GM18868 (cell line): ENCODE measurements at regions not wholly inside any gene's neighbourhood (a gene's known extent, or its start where the extent isn't known, plus 50 kb on each side); places are given as distances from the start of the nearest gene placed in this dataset.

ENCODE experiments used
- ATAC-seq: cut with Tn5 transposase; IDR thresholded peaks from one replicate; pipeline ENCODE4 v1.9.1; 2021; ENCODE audit warnings: mild to moderate bottlenecking, moderate library complexity; ENCODE audit not compliant: unreplicated experiment

DNA sequence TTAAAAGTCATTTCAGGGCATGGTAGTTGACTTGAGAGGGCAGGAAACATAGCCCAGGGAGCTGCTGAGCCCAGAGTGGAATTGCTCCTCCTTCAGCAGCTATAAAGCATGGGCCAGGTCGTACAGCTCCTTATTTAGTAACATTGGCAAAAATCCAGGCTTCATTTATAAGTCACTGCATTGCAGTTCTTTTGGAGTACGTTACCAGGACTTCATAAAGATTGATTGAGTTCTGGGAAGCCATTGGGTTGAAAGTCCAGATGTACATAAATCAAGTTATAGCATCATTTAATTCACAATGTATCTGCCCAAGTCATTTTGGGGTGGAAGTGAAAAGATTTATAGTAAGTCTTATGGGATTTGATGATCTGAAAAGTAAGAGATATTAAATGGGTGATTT lies 53.0 kb upstream of the ANKEF1 start:
- ATAC-seq = no peak

DNA sequence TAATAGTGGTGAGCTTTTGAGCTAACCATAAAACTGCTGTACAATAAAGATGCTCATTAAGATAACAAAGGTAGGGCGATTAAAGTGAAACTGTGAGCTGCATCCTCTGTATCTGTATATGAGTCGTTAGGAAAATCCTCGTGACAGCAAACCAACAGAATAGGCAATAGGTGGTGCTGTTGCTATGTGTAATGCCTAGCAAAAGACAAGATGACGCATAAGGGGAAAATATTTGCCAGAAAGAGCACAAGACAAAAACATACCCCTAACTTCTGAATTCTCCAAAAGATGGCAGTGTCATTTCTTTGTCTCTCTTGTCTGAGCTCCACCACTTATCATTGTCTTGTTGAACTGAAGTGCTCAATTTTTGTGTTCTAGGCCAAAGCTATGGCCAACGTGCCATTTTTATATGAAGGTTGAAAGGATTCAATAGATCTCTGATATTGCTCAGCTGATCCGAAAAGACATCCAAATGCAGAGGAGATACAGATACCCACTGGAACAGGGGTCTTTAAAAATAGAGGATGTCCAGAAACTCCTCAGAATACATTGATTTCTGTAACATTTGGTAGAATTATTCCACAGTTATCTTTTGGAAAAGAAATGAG lies 56.3 kb upstream of the ANKEF1 start:
- ATAC-seq = peak; percentile 99

DNA sequence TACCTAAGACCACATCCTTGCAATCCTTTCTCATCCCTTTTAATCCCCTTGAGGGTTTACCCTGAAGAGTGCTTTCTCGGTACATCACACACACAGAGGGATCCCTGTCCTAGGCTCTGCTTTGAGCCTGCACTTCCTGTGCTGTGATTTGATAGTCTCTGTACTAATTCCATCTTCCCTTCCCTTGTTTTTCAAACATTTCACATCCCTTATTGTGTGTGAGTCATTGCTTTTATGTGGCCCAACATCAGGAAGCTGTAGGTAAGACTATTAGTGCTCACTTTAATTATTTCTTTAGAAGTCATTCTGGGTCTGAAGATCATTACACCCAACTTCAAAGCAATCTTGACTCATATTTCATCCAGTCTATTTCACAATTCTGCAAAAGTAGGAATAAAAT lies 57.2 kb upstream of the ANKEF1 start:
- no peak for ATAC-seq

DNA sequence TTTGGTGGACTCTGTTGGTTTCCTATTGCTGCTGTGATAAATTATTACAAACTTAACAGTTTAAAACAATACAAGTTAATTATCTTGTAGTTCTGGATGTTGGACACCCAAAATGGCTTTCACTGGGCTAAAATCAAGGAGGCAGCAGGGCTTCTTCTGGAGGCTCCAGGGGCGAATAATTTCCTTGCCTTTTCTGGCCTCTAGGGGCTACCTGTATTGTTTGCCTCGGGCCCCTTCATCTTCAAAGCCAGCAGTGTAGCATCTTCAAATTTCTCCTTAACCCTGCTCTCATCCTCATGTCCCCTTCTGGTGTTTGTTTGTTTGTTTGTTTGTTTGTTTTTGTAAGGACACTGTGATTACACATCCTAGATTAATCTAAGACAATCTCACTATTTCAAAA lies 60.5 kb upstream of the ANKEF1 start:
- no peak for ATAC-seq

DNA sequence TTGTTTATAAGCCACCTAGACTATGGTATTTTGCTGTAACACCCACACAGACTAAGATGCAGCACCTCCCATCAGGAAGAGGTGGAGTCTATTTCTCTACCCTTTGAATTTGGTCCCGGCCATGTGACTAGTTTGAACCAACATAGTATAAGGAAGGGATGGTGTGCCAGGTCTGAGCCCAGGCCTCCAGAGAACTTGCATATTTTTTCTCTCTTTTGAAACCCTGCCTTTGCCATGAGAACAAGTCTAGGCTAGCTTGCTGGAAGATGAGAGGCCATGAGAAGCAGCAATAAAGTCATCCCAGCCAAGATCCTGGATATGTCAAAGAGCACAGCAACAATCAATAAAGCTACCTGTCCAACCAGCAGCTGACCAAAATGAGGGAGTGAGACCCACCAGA lies 63.0 kb upstream of the ANKEF1 start:
- no peak for ATAC-seq

DNA sequence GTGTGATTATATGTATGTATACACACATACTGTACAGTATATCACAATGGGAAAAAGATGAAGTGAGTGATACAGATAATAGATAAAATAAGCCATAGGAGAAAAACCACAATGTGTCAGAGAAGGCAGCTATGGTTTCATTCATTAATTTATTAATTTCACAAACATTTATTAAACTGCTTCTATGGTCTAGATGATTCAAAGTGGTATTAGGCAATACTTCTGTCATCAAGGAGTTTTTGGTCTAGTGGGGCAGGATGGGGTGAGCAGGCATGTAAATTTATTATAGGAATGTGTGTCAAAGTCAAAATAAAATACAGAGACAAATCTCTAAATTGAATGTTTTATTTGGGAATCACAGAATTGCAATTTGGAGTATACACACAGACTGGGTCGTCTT lies 65.2 kb upstream of the ANKEF1 start:
- no peak for ATAC-seq

DNA sequence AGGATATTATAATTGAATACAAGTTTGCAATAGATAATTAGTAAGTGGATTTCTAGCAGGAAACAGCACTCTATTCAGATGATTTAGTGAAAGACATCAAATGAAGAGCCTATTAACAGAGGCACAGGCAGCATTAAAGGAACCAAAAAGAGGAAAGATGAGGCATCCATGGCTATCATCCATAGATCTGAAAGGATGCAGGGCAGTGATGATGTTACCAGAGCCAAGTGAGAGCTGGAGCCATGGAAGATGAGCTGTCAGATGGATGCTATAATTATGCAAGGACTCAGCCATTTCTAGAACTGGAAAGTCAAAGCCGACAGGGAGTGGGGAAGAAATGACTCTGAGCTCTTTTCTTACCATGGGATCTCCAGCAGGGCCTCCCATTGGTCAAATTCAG lies 66.8 kb upstream of the ANKEF1 start:
- ATAC-seq = no peak

DNA sequence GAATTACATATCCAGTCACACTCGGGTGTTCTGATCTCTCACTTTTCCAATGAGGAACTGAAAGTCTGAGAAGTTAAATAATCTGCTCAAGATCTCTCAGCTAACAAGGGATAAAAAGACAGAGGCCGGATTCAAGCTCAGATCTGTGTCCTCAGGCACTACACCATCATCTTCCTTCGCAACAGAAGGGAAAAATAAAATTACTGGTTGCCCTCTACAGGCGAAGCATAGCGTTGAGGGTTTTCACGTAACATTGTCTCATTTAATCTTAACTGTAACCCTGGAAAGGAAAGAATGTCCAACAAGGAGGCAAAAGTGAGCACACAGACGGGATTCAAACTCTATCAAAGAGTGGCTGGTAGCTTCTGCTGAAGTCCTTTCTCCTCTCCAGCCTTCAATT lies 67.8 kb upstream of the ANKEF1 start:
- ATAC-seq = no peak

DNA sequence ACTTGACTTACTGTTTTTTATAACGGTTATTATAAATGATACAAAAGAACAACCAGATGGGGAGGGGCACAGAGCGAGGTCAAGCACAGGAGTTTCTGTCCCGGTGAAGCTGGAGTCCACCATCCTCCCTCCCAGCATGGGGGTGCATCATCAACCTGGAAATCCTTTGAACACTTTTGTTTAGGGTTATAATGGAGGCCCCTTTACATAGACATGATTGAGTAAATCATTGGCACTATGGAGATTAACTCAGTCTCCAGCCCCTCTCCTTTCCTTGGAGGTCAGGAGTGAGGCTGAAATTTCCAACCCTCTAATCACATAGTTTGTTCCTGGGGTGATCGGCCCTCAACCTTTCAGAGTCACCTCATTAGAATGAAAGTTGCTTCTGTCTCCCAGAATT lies 71.8 kb upstream of the ANKEF1 start:
- no peak for ATAC-seq

DNA sequence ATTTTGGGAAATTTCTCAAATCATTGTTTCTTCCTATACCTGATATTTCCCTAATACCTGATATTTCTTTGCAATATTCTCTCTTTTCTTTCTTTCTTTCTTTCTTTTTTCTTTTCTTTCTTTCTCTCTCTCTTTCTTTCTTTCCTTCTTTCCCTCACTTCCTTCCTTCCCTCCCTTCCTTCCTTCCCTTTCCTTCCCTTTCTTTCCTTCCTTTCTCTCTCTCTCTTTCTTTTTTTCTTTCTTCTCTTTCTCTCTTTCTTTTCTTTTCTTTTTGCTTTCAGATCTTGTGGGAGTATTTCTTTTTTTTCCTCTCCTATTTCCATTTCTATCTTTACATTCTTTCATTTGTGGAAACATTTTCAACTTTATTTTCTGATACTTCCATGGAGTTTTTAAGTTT lies 76.1 kb upstream of the ANKEF1 start:
- ATAC-seq = no peak

DNA sequence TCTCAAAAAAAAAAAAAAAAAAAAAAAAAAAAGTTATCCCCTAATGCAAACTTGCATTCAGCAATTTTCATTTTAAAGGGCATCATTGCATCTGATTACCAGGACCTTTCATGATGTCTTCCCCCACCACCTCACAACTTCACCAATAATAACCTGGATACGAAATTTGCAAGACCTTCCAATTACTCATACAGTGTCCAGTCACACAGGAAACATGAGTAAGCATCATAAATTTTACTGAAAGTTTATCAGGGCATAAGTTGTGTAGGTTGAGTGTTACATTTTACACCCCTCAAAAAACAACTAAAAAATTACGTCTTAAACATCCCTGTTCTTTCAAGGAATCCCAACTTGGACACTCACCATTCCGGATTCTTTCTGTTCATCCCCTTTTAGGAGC lies 79.1 kb upstream of the ANKEF1 start:
- ATAC-seq = no peak

DNA sequence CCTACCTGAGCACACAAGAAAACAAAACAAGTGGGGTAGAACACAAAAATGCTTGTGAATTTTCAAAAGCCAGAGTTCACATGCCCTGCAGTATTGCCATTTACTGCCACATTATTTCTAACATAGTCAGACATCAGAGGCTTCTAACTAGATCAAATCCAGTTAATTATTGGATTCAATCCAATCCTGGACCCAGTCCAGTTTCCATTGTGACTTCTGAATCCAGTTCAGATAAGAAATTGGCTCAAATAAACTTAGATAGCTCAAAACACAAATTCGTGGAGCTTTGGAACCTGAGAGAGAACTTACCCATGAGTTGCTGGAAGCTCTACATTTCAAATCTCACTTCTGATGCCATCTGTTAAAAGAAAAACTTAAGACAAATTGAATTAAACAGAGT lies 85.2 kb upstream of the ANKEF1 start:
- ATAC-seq = no peak

DNA sequence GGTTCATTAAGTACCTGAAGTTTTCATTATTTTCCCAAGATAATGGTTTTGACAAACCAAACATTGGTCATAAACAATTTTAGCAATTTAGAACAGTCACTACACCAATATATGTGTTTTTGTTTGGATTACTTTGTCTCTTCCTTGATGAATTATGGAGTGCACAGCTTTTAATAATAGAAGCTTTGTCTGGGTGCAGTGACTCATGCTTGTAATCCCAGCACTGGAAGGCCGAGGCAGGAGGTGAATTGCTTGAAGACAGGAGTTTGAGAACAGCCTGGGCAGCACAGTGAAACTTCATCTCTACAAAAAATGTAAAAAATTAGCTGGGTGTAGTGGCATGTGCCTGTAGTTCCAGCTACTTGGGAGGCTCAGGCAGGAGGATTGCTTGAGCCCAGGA lies 89.4 kb upstream of the ANKEF1 start:
- no peak for ATAC-seq

DNA sequence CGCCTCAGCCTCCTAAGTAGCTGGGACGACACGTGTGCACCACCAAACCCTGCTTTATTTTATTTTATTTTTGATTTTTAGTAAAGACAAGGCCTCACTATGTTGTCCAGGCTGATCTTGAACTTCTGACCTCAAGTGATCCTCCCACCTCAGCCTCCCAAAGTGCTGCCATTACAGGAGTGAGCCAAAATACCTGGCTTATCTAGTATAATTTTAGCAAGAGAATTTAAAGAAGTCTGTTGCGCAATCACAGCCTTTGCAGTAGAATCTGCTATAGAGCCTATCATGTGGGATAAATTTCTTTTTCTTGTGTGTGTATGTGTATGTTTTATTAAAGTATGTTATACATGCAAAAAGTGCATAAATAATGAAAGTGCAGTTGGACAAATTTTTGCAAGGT lies 92.1 kb upstream of the ANKEF1 start:
- ATAC-seq = no peak

DNA sequence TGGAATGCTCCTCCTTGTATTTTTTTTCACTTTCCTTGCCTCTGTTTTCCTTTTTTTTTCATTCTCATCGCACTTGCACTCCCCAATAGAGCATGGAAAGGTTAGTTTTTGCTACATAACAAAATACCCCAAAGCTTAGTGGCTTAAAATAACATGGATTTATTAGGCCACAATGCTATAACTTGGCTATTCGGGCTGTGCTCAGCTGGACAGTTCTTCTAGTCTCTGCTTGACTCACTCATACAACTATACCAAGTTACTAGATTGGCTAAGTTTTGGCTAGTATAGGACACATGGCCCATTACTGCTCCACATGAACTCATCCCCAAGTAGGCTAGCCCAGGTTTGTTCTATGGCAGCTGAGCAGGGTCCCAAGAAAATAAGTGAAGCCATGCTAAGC lies 94.5 kb upstream of the ANKEF1 start:
- ATAC-seq = no peak

DNA sequence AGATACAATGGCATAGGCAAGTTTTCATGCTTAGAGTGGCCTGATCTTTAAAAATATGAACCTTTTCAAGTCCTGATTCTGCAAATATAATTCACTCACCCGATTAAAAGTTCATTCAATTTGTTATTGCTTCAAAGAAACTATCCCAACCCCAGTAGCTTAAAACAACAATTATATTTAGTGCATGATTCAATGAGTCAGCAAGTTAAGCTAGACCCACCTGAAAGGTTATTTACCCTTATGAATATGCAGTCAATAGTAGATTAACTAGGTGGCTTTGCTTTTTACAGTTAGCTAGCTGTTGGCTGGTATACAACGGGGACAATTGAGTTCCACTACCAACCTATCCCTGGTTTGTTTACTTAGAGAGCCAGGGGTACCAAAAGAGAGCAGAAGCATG lies 95.6 kb upstream of the ANKEF1 start:
- no peak for ATAC-seq

DNA sequence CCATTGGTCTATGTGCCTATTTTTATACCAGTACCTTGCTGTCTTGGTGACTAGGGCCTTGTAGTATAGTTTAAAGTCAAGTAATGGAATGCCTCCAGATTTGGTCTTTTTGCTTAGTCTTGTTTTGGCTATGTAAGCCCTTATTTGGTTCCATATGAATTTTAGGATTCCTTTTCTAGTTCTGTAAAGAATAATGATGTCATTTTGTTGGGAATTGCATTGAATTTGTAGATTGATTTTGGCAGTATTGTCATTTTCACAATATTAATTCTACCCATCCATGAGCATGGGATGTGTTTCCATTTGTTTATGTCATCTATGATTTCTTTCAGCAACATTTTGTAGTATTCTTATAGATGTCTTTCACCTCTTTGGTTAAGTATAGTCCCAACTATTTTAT lies 96.4 kb upstream of the PAK5 start:
- ATAC-seq = no peak

DNA sequence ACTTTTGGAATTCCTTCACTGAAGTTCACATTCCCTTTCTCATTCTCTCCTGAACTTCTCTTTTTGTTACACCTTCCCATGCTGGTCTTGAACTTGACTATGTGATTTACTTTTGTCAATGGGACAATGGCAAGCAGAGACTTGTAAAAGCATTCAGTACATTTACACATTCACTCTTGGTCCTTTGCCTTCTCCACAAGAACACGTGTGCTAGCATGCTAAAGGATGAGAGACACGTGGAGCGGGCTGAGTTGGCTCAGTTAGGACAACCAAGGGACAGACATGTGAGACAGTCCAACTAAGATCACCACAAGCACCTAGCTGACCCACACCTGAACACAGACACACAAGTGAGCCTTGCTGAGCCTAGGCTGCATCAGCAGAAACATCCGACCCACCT lies 91.3 kb upstream of the PAK5 start:
- no peak for ATAC-seq

DNA sequence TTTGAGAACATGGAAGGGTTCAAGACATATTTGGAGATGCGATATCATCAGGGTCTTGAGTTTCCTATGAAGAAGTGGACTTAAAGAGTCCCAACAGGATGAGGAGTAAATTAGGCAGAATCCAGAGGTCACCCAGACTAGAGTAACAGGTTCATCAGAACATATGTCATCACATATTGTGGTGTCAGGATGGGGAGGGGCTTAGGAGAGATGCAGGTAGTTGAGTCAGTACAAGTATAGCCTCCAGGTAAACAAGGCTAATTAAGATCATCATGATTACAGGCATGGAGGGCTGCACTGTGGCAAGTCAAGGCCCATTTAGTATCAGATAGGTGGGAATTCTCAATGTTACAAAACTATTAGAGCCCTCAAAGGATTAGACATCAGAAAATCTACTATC lies 90.1 kb upstream of the PAK5 start:
- ATAC-seq = no peak

DNA sequence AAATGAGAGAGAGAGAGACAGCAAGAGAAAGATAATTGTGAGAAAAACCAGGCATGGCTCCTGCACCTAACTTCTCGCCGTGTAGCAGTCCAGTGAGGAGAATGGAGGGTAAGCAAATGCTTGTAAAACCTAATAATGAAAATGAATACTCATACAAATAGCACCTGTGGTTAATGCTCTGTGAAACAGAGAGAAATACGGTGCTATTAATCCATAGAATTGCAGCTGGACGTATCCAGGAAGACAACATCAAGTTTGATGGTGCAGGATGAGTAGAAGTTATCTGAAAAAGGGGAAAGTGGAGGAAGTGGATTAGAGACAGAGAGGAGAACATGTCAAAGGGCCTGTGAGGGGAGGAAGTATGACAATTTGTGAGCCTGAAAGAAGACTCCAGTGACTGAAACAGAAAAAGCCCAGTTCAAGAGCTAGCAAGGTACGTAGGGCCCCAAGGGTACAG lies 89.4 kb upstream of the PAK5 start:
- ATAC-seq = peak; percentile 87

DNA sequence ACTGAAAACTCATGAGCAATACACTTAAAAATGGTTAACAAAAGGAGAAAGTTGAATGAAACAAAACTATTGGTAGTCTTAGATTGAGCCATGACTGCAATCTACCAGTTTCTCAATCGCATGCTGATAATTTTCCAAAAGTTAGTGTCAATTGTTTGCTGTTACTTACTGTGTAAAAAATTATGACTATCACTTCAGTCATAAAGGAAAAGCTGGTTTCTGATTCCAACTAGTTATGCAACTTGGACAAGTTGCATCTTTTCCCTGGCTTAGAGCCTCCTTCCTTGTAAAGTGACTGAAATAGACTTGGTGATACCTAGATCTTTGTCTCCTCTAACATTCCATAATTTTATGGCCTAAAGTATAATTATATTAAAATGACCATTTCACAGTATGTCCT lies 88.3 kb upstream of the PAK5 start:
- no peak for ATAC-seq

DNA sequence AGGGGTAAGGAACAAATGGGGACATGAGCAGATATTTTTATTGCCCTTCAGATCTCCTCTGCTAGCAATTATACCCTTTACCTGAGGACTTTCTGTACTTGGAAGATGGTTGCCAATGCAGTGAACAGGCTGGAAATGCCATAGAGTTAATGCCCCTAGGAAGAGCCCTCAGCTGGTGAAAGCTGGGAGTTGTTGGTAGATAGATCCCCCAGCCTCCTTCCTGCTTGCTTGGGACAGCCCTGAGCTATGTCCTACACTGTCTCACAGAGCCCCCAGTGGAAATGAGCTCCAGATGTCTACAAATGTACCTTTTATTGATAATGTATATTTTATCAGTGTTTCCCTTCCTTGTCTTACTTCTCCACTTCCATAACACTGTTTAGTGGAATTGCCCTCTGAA lies 87.6 kb upstream of the PAK5 start:
- no peak for ATAC-seq

DNA sequence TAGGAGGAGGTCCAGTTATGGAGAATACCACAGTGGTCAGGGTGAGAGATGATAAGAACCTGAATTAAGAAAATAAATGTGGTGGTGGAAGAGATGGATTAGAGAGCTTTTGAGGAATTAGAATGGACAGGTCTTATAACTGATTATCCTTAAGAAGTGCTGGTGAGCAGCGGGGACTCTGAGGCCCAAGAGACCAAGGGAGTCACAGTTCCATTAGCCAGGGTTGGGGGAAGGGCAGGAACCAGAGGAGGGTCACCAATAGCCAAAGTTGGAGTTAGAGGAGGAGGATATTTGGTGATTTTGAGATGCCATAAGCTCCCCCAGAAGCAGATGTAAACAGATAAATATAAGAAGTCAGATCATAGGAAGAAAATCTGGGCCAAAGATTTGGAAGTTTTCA lies 87.1 kb upstream of the PAK5 start:
- no peak for ATAC-seq

DNA sequence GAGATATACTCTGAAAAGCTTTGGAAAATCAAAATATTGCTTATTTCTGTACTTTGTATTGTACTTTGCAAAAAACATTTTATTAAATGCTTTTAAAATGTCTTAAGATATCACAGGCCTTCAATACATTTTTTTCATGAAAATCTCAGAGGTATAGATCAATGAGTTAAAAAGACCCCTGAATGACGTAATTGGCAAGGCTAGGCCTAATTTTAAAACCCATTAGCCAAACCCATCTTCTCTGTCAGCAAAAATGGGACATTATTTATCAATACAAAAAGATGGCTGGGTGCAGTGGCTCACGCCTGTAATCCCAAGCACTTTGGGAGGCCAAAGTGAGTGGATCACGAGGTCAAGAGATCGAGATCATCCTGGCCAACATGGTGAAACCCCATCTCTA lies 84.8 kb upstream of the PAK5 start:
- ATAC-seq = no peak
